ENCODE measurements at regions not wholly inside any gene's neighbourhood (a gene's known extent, or its start where the extent isn't known, plus 50 kb on each side); places are given as distances from the start of the nearest gene placed in this dataset.

- no peak for TF ChIP-seq CSRNP2 (CRISPR knock-in tag; conservative IDR thresholded peaks at IDR 0.05; ENCODE audit: low read depth)
- no peak for TF ChIP-seq CTCF (CRISPR knock-in tag; IDR thresholded peaks at IDR 0.05)
- TF ChIP-seq POLR2AphosphoS5 (IDR thresholded peaks at IDR 0.05; ENCODE audit: low read depth, low read length), result no peak
- no peak for TF ChIP-seq ZNF564 (CRISPR knock-in tag; IDR thresholded peaks at IDR 0.05)
- TF ChIP-seq NFE2 (CRISPR knock-in tag; IDR thresholded peaks at IDR 0.05), result no peak
- no peak for TF ChIP-seq BHLHE40 (IDR thresholded peaks at IDR 0.05; ENCODE audit: low read length)
- no peak for TF ChIP-seq MYC (CRISPR knock-in tag; IDR thresholded peaks at IDR 0.05; ENCODE audit: borderline replicate concordance)
- TF ChIP-seq, protein P1, sequence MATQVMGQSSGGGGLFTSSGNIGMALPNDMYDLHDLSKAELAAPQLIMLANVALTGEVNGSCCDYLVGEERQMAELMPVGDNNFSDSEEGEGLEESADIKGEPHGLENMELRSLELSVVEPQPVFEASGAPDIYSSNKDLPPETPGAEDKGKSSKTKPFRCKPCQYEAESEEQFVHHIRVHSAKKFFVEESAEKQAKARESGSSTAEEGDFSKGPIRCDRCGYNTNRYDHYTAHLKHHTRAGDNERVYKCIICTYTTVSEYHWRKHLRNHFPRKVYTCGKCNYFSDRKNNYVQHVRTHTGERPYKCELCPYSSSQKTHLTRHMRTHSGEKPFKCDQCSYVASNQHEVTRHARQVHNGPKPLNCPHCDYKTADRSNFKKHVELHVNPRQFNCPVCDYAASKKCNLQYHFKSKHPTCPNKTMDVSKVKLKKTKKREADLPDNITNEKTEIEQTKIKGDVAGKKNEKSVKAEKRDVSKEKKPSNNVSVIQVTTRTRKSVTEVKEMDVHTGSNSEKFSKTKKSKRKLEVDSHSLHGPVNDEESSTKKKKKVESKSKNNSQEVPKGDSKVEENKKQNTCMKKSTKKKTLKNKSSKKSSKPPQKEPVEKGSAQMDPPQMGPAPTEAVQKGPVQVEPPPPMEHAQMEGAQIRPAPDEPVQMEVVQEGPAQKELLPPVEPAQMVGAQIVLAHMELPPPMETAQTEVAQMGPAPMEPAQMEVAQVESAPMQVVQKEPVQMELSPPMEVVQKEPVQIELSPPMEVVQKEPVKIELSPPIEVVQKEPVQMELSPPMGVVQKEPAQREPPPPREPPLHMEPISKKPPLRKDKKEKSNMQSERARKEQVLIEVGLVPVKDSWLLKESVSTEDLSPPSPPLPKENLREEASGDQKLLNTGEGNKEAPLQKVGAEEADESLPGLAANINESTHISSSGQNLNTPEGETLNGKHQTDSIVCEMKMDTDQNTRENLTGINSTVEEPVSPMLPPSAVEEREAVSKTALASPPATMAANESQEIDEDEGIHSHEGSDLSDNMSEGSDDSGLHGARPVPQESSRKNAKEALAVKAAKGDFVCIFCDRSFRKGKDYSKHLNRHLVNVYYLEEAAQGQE (IDR thresholded peaks at IDR 0.05; ENCODE audit: borderline replicate concordance in 1 of 2, low read depth in 1 of 2, low read length in 2 of 2), result no peak
Observed at GRCh38 chr5:124892185-124892848, 145.9 kb upstream of the ZNF608 start.

All from HepG2 (cell line).